CD4-positive, alpha-beta T cell (primary cell): ENCODE measurements at regions not wholly inside any gene's neighbourhood (a gene's known extent, or its start where the extent isn't known, plus 50 kb on each side); places are given as distances from the start of the nearest gene placed in this dataset.

Experiments
- ATAC-seq: fragments of 200-7000 bp; cut with Tn5 transposase; one replicate; pipeline ENCODE4 v1.10.0; 2022; ENCODE audit warnings: mild to moderate bottlenecking; ENCODE audit not compliant: poor library complexity
- CTCF ChIA-PET: fragments of 350-600 bp; sonication (Branson Sonifier 250); formaldehyde crosslinking; loops from one replicate; lab custom pipeline; 2021; ENCODE audit warnings: antibody characterized with exemption, inconsistent platforms; lab: Charles Lee
- POLR2A ChIA-PET: fragments of 350-600 bp; sonication (Branson Sonifier 250); formaldehyde crosslinking; loops from one replicate; lab custom pipeline; 2021; ENCODE audit warnings: antibody characterized with exemption, inconsistent platforms; lab: Charles Lee
- DNase-seq, 14 experiments: peaks; one replicate each; pipeline ENCODE4 v3.0.0-alpha.2; 2013 to 2020; ENCODE audit warnings: mixed read lengths in 2 of 14
- H3K27ac ChIP-seq, 2 donors: one replicate each; pipeline versions ENCODE4 v1.5.1 to v1.7.0; 2013; ENCODE audit warnings: low read length in 2 of 2, low read depth in 1 of 2, mild to moderate bottlenecking in 1 of 2
- H3K27me3 ChIP-seq, 2 experiments: 1 replicate in 1 of 2; 2 replicates in 1 of 2; pipeline versions ENCODE4 v1.6.1 to v1.7.0; 2013; ENCODE audit warnings: low read length in 2 of 2, control low read depth in 1 of 2, mild to moderate bottlenecking in 1 of 2, moderate library complexity in 1 of 2; ENCODE audit not compliant: insufficient read depth in 2 of 2, control insufficient read depth in 1 of 2
- H3K36me3 ChIP-seq: one replicate; pipeline ENCODE4 v1.6.1; 2013; ENCODE audit warnings: low read length, control low read depth; ENCODE audit not compliant: insufficient read depth
- H3K4me1 ChIP-seq: one replicate; pipeline ENCODE4 v1.6.1; 2013; ENCODE audit warnings: low read length, control low read depth; ENCODE audit not compliant: insufficient read depth
- H3K4me3 ChIP-seq: one replicate; pipeline ENCODE4 v1.5.1; 2013; ENCODE audit warnings: mild to moderate bottlenecking, low read length, moderate library complexity
- H3K9me3 ChIP-seq, 2 experiments: 1 replicate in 1 of 2; 2 replicates in 1 of 2; pipeline versions ENCODE4 v1.6.1 to v1.7.0; 2013; ENCODE audit warnings: low read length in 2 of 2, mild to moderate bottlenecking in 2 of 2, control low read depth in 1 of 2, moderate library complexity in 1 of 2; ENCODE audit not compliant: control insufficient read depth in 1 of 2, insufficient read depth in 1 of 2
- H3K27ac Mint-ChIP-seq: one replicate; pipeline ENCODE4 v1.8.0; 2020; ENCODE audit warnings: mixed read lengths
- H3K27me3 Mint-ChIP-seq: one replicate; pipeline ENCODE4 v1.8.0; 2021; ENCODE audit warnings: mixed read lengths
- H3K36me3 Mint-ChIP-seq: one replicate; pipeline ENCODE4 v1.8.0; 2021; ENCODE audit warnings: low read depth, mixed read lengths
- H3K4me1 Mint-ChIP-seq: one replicate; pipeline ENCODE4 v1.8.0; 2021; ENCODE audit warnings: low read depth, mixed read lengths
- H3K4me3 Mint-ChIP-seq: one replicate; pipeline ENCODE4 v1.8.0; 2020; ENCODE audit warnings: mild to moderate bottlenecking, mixed read lengths
- H3K9me3 Mint-ChIP-seq: one replicate; pipeline ENCODE4 v1.8.0; 2020; ENCODE audit warnings: mixed read lengths
- intact Hi-C, 2 experiments: fragments of 100-400 bp; cut with DNase I in 1 of 2; cut with micrococcal nuclease in 1 of 2; formaldehyde crosslinking; loops; one replicate each; pipeline versions ENCODE4 v1.15.1 to v1.9.0; 2023 to 2025; cut with DNase I, micrococcal nuclease
- TF ChIP-seq, protein P1 (sequence below): fragments of 200-600 bp; IDR thresholded peaks from one replicate; pipeline ENCODE4 v1.8.0; 2022; ENCODE audit warnings: antibody characterized with exemption, mild to moderate bottlenecking

DNA sequence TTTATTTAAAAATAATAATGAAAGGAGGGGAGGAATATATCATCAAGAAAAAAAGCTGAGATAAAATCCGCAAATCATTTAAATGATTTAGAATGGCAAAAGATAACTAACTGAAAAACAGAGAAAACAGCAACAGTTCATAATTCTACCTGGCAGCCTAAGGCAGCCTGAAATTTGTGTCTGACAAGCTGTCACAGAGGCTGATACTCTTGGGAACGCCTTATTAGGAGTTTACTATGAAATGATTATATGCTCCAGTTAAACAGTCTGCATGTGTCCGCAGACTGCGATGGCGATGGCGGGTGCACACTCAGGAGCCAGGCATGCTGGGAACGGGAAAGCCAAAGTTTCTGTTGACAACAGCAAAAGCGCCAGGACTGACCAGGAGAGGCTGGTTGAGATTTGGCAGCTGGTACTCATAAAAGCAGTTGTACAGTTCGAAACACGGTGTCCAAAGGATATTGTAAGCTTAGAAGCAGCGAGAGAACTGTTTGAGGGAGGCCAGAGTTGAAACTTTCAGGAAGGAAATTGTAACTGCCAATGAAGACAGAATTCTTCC lies 172.9 kb upstream of the MPPED2 start:
- CTCF ChIA-PET, result no interaction called here
- Mint-ChIP-seq H3K36me3 (no peaks in the 10 kb centered on the region), H3K4me3 (no peak overlapping the region), H3K4me1 (no peaks in the 10 kb centered on the region), H3K27ac (no peak overlapping the region), H3K27me3 (no peaks in the 10 kb centered on the region), H3K9me3 (peaks cover 23% of the 10 kb centered on the region)
- H3K4me3 ChIP-seq, result no peak overlapping the region
- H3K4me1 ChIP-seq, result no peaks in the 10 kb centered on the region
- H3K27me3 ChIP-seq, result no peaks in the 10 kb centered on the region
- no peaks in the 10 kb centered on the region for H3K36me3 ChIP-seq
- DNase-seq (no peak), ATAC-seq (no peak)
- no peak overlapping the region for H3K27ac ChIP-seq
- intact Hi-C loops, result no loop called here
- POLR2A ChIA-PET, result no interaction called here
- H3K9me3 ChIP-seq, result no peaks in the 10 kb centered on the region
- TF ChIP-seq, protein P1, sequence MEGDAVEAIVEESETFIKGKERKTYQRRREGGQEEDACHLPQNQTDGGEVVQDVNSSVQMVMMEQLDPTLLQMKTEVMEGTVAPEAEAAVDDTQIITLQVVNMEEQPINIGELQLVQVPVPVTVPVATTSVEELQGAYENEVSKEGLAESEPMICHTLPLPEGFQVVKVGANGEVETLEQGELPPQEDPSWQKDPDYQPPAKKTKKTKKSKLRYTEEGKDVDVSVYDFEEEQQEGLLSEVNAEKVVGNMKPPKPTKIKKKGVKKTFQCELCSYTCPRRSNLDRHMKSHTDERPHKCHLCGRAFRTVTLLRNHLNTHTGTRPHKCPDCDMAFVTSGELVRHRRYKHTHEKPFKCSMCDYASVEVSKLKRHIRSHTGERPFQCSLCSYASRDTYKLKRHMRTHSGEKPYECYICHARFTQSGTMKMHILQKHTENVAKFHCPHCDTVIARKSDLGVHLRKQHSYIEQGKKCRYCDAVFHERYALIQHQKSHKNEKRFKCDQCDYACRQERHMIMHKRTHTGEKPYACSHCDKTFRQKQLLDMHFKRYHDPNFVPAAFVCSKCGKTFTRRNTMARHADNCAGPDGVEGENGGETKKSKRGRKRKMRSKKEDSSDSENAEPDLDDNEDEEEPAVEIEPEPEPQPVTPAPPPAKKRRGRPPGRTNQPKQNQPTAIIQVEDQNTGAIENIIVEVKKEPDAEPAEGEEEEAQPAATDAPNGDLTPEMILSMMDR, result no peak

GRCh38 chr11:30758518-30758917 lies 172.4 kb upstream of the MPPED2 start:
- Mint-ChIP-seq H3K9me3 (peaks cover 22% of the 10 kb centered on the region), H3K36me3 (no peaks in the 10 kb centered on the region), H3K27ac (no peak overlapping the region), H3K27me3 (no peaks in the 10 kb centered on the region), H3K4me3 (no peak overlapping the region), H3K4me1 (no peaks in the 10 kb centered on the region)
- Histone ChIP-seq H3K4me1 (no peaks in the 10 kb centered on the region), H3K27me3 (no peaks in the 10 kb centered on the region), H3K36me3 (no peaks in the 10 kb centered on the region), H3K4me3 (no peak overlapping the region), H3K9me3 (no peaks in the 10 kb centered on the region), H3K27ac (no peak overlapping the region)
- DNase-seq, result no peak
- CTCF ChIA-PET, result no interaction called here
- POLR2A ChIA-PET, result no interaction called here
- no peak for ATAC-seq
- TF ChIP-seq, protein P1, result no peak
- intact Hi-C loops, result no loop called here

- Mint-ChIP-seq H3K4me1 (no peaks in the 10 kb centered on the region), H3K27me3 (no peaks in the 10 kb centered on the region), H3K9me3 (peaks cover 17% of the 10 kb centered on the region), H3K36me3 (no peaks in the 10 kb centered on the region), H3K4me3 (no peak overlapping the region), H3K27ac (no peak overlapping the region)
- Histone ChIP-seq H3K9me3 (no peaks in the 10 kb centered on the region), H3K27me3 (no peaks in the 10 kb centered on the region), H3K27ac (no peak overlapping the region), H3K4me1 (no peaks in the 10 kb centered on the region), H3K36me3 (no peaks in the 10 kb centered on the region), H3K4me3 (no peak overlapping the region)
- intact Hi-C loops, result no loop called here
- ChIA-PET CTCF (no interaction called here), POLR2A (no interaction called here)
- ATAC-seq (no peak), DNase-seq (no peak)
- TF ChIP-seq, protein P1, result no peak
Observed at GRCh38 chr11:30758012-30758411, 171.9 kb upstream of the MPPED2 start.
